GM23338 (cell line): ENCODE measurements at regions not wholly inside any gene's neighbourhood (a gene's known extent, or its start where the extent isn't known, plus 50 kb on each side); places are given as distances from the start of the nearest gene placed in this dataset.
"Not testable (repeated sequence)": the region's sequence is repeated elsewhere in the genome, so short reads cannot be mapped to it uniquely, and the experiment has no call there.

ENCODE experiments used
- ATAC-seq: fragments of 200-7000 bp; cut with Tn5 transposase; 3 replicates; pipeline ENCODE4 v1.9.1; 2020
- DNase-seq: peaks from one replicate; pipeline ENCODE4 v3.0.0-alpha.2; 2015; ENCODE audit warnings: low spot score
- H2AFZ ChIP-seq: fragments of 200-600 bp; sonication (generic); 2 replicates; pipeline ENCODE4 v1.8.0; 2016; ENCODE audit warnings: antibody characterized with exemption, mild to moderate bottlenecking, moderate library complexity
- H3F3A ChIP-seq: fragments of 200-600 bp; sonication (generic); replicated peaks from 2 replicates; pipeline ENCODE4 v1.8.0; 2017; ENCODE audit warnings: antibody characterized with exemption, mixed run types, low read depth
- H3K27ac ChIP-seq: fragments of 200-600 bp; sonication (generic); 2 replicates; pipeline ENCODE4 v1.6.1; 2016; ENCODE audit warnings: low read depth
- H3K27me3 ChIP-seq: fragments of 200-600 bp; sonication (generic); 2 replicates; pipeline ENCODE4 v1.8.0; 2016; ENCODE audit warnings: mild to moderate bottlenecking, mixed run types, moderate library complexity; ENCODE audit not compliant: insufficient read depth
- H3K36me3 ChIP-seq: fragments of 200-600 bp; sonication (generic); 2 replicates; pipeline ENCODE4 v1.8.0; 2016; ENCODE audit warnings: mild to moderate bottlenecking; ENCODE audit not compliant: insufficient read depth
- H3K4me1 ChIP-seq: fragments of 200-600 bp; sonication (generic); 2 replicates; pipeline ENCODE4 v1.8.0; 2016; ENCODE audit warnings: mild to moderate bottlenecking, moderate library complexity; ENCODE audit not compliant: insufficient read depth
- H3K4me2 ChIP-seq: fragments of 200-600 bp; sonication (generic); 2 replicates; pipeline ENCODE4 v1.7.1; 2017; ENCODE audit warnings: mixed run types
- H3K4me3 ChIP-seq: fragments of 200-600 bp; sonication (generic); 2 replicates; pipeline ENCODE4 v1.6.1; 2016; ENCODE audit warnings: mixed run types
- H3K79me2 ChIP-seq: fragments of 200-600 bp; sonication (generic); replicated peaks from 2 replicates; pipeline ENCODE4 v1.8.0; 2017; ENCODE audit warnings: mild to moderate bottlenecking; ENCODE audit not compliant: insufficient read depth
- H3K9me2 ChIP-seq: fragments of 200-600 bp; sonication (generic); 2 replicates; pipeline ENCODE4 v1.8.0; 2017; ENCODE audit not compliant: insufficient read depth
- H4K20me1 ChIP-seq: fragments of 200-600 bp; sonication (generic); replicated peaks from 2 replicates; pipeline ENCODE4 v1.8.0; 2017; ENCODE audit warnings: mild to moderate bottlenecking; ENCODE audit not compliant: insufficient read depth
- H3K27ac Mint-ChIP-seq: 2 replicates; pipeline ENCODE4 v1.8.0; 2020; ENCODE audit warnings: inconsistent platforms, mild to moderate bottlenecking, moderate library complexity, mixed read lengths
- H3K27me3 Mint-ChIP-seq: 3 replicates; pipeline ENCODE4 v1.8.0; 2022; ENCODE audit warnings: low read depth, mild to moderate bottlenecking, moderate library complexity, mixed read lengths, inconsistent platforms; ENCODE audit not compliant: insufficient read depth, poor library complexity
- H3K36me3 Mint-ChIP-seq: 3 replicates; pipeline ENCODE4 v1.8.0; 2021; ENCODE audit warnings: low read depth, mild to moderate bottlenecking, inconsistent platforms, moderate library complexity, mixed read lengths
- H3K4me1 Mint-ChIP-seq: 3 replicates; pipeline ENCODE4 v1.8.0; 2020; ENCODE audit warnings: mild to moderate bottlenecking, inconsistent platforms, mixed read lengths
- H3K4me3 Mint-ChIP-seq: 3 replicates; pipeline ENCODE4 v1.8.0; 2021; ENCODE audit warnings: moderate library complexity, mild to moderate bottlenecking, inconsistent platforms, mixed read lengths
- H3K9me3 Mint-ChIP-seq: 3 replicates; pipeline ENCODE4 v1.8.0; 2020; ENCODE audit warnings: moderate library complexity, mild to moderate bottlenecking, inconsistent platforms, mixed read lengths
- CREB1 ChIP-seq: fragments of 250-450 bp; sonication (Bioruptor Pico); IDR thresholded peaks from 2 replicates; pipeline ENCODE4 v1.5.0; 2020; ENCODE audit warnings: low read depth, mild to moderate bottlenecking, moderate library complexity
- EZH2phosphoT487 ChIP-seq: fragments of 200-600 bp; sonication (generic); IDR thresholded peaks from one replicate; pipeline ENCODE4 v1.8.1; 2018; ENCODE audit warnings: antibody characterized with exemption; ENCODE audit not compliant: unreplicated experiment
- JUNB ChIP-seq: IDR thresholded peaks from one replicate; pipeline ENCODE4 v1.6.1; 2016; ENCODE audit warnings: antibody characterized with exemption; ENCODE audit not compliant: unreplicated experiment
- NANOG ChIP-seq: IDR thresholded peaks from 2 replicates; pipeline ENCODE4 v1.6.1; 2016; ENCODE audit warnings: antibody characterized with exemption, borderline replicate concordance
- POLR2AphosphoS5 ChIP-seq: IDR thresholded peaks from 2 replicates; pipeline ENCODE4 v1.6.1; 2016; ENCODE audit warnings: antibody characterized with exemption, low read depth
- STAT1 ChIP-seq: IDR thresholded peaks from one replicate; pipeline ENCODE4 v1.6.1; 2016; ENCODE audit warnings: antibody characterized with exemption; ENCODE audit not compliant: unreplicated experiment
- ZNF114 ChIP-seq: fragments of 250-450 bp; sonication (Bioruptor Pico); IDR thresholded peaks from 2 replicates; pipeline ENCODE4 v1.5.0; 2020; ENCODE audit warnings: mild to moderate bottlenecking, moderate library complexity
- TF ChIP-seq, protein P1 (sequence below): IDR thresholded peaks from 2 replicates; pipeline ENCODE4 v1.6.1; 2016; ENCODE audit warnings: antibody characterized with exemption
- TF ChIP-seq, protein P2 (sequence below): fragments of 250-450 bp; sonication (Bioruptor Pico); IDR thresholded peaks from 2 replicates; pipeline ENCODE4 v1.5.0; 2020; ENCODE audit warnings: mild to moderate bottlenecking, moderate library complexity
- TF ChIP-seq, protein P3 (sequence below), 2 experiments: fragments of 200-600 bp in 1 of 2; sonication (generic) in 1 of 2; conservative IDR thresholded peaks; 2 replicates each; pipeline versions ENCODE4 v1.5.1 to v1.6.1; 2016 to 2017; ENCODE audit warnings: antibody characterized with exemption in 2 of 2, low read depth in 2 of 2, mild to moderate bottlenecking in 2 of 2, moderate library complexity in 1 of 2

DNA sequence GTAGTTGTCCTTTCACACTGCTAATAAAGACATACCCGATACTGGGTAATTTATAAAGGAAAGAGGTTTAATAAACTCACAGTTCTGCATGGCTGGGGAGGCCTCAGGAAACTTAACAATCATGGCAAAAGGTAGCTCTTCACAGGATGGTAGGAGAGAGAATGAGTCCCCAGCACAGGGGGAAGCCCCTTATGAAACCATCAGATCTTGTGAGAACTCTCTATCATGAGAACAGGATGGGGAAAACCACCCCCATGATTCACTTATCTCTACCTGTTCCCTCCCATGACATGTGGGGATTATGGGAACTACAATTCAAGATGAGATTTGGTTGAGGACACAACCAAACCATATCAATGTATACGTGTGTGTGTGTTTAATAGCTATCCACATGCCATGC is 983.1 kb downstream of the C4orf33 start:
- not testable (repeated sequence) for H3K4me3 ChIP-seq, H3K4me1 ChIP-seq, H3K79me2 ChIP-seq, H3K4me3 Mint-ChIP-seq, H3K9me3 Mint-ChIP-seq, H3K27me3 ChIP-seq, H3K27ac Mint-ChIP-seq, H3K9me2 ChIP-seq, H3F3A ChIP-seq, ATAC-seq, H4K20me1 ChIP-seq, H2AFZ ChIP-seq, H3K27ac ChIP-seq, DNase-seq, H3K36me3 ChIP-seq, H3K27me3 Mint-ChIP-seq, H3K4me2 ChIP-seq, H3K36me3 Mint-ChIP-seq
- H3K4me1 Mint-ChIP-seq = peaks cover 14% of the 10 kb centered on the region

DNA sequence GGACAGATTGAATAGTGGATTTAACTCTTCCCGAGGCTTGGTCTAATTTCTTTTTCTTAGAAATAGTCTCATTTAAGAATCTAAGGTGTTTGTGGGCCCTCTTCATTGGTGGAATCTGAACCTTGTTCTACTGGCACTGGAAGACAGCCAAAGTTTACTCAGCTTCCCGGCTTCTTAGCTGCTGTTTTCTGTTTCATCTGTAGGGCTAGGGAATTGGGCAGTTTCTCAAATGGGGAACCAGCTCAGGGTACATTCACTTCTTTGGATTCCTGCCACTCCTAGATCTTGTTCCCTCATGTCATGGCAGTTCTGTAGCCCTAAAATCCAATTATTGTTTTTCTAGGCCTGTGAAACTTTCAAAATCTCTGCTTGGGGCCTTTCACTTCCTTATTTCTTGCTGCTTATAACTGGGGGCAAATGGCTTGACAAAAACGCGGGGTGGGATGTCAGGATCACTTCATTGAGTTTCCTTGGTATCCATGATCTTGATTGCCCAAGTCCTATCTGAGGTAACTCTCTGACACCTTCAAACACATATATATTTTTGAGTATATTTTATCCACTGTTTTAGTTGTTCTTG is 985.0 kb downstream of the C4orf33 start:
- no peak overlapping the region for H3K4me3 Mint-ChIP-seq
- Histone ChIP-seq H3K4me3 (no peak overlapping the region), H3K36me3 (no peaks in the 10 kb centered on the region), H3K4me2 (no peak overlapping the region), H3K79me2 (no peaks in the 10 kb centered on the region), H2AFZ (no peak overlapping the region), H3K27me3 (no peaks in the 10 kb centered on the region), H3K9me2 (no peaks in the 10 kb centered on the region), H3K4me1 (no peaks in the 10 kb centered on the region), H3F3A (no peaks in the 10 kb centered on the region), H4K20me1 (no peaks in the 10 kb centered on the region), H3K27ac (no peak overlapping the region)
- H3K9me3 Mint-ChIP-seq = no peaks in the 10 kb centered on the region
- H3K27ac Mint-ChIP-seq = no peak overlapping the region; the same call in 1 of the 2 replicates
- TF ChIP-seq, protein P1, sequence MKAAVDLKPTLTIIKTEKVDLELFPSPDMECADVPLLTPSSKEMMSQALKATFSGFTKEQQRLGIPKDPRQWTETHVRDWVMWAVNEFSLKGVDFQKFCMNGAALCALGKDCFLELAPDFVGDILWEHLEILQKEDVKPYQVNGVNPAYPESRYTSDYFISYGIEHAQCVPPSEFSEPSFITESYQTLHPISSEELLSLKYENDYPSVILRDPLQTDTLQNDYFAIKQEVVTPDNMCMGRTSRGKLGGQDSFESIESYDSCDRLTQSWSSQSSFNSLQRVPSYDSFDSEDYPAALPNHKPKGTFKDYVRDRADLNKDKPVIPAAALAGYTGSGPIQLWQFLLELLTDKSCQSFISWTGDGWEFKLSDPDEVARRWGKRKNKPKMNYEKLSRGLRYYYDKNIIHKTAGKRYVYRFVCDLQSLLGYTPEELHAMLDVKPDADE = no peak
- TF ChIP-seq ZNF114 (CRISPR knock-in tag) (no peak), POLR2AphosphoS5 (no peak), STAT1 (no peak), CREB1 (CRISPR knock-in tag) (no peak), NANOG (no peak), EZH2phosphoT487 (no peak), JUNB (no peak)
- TF ChIP-seq, protein P2, sequence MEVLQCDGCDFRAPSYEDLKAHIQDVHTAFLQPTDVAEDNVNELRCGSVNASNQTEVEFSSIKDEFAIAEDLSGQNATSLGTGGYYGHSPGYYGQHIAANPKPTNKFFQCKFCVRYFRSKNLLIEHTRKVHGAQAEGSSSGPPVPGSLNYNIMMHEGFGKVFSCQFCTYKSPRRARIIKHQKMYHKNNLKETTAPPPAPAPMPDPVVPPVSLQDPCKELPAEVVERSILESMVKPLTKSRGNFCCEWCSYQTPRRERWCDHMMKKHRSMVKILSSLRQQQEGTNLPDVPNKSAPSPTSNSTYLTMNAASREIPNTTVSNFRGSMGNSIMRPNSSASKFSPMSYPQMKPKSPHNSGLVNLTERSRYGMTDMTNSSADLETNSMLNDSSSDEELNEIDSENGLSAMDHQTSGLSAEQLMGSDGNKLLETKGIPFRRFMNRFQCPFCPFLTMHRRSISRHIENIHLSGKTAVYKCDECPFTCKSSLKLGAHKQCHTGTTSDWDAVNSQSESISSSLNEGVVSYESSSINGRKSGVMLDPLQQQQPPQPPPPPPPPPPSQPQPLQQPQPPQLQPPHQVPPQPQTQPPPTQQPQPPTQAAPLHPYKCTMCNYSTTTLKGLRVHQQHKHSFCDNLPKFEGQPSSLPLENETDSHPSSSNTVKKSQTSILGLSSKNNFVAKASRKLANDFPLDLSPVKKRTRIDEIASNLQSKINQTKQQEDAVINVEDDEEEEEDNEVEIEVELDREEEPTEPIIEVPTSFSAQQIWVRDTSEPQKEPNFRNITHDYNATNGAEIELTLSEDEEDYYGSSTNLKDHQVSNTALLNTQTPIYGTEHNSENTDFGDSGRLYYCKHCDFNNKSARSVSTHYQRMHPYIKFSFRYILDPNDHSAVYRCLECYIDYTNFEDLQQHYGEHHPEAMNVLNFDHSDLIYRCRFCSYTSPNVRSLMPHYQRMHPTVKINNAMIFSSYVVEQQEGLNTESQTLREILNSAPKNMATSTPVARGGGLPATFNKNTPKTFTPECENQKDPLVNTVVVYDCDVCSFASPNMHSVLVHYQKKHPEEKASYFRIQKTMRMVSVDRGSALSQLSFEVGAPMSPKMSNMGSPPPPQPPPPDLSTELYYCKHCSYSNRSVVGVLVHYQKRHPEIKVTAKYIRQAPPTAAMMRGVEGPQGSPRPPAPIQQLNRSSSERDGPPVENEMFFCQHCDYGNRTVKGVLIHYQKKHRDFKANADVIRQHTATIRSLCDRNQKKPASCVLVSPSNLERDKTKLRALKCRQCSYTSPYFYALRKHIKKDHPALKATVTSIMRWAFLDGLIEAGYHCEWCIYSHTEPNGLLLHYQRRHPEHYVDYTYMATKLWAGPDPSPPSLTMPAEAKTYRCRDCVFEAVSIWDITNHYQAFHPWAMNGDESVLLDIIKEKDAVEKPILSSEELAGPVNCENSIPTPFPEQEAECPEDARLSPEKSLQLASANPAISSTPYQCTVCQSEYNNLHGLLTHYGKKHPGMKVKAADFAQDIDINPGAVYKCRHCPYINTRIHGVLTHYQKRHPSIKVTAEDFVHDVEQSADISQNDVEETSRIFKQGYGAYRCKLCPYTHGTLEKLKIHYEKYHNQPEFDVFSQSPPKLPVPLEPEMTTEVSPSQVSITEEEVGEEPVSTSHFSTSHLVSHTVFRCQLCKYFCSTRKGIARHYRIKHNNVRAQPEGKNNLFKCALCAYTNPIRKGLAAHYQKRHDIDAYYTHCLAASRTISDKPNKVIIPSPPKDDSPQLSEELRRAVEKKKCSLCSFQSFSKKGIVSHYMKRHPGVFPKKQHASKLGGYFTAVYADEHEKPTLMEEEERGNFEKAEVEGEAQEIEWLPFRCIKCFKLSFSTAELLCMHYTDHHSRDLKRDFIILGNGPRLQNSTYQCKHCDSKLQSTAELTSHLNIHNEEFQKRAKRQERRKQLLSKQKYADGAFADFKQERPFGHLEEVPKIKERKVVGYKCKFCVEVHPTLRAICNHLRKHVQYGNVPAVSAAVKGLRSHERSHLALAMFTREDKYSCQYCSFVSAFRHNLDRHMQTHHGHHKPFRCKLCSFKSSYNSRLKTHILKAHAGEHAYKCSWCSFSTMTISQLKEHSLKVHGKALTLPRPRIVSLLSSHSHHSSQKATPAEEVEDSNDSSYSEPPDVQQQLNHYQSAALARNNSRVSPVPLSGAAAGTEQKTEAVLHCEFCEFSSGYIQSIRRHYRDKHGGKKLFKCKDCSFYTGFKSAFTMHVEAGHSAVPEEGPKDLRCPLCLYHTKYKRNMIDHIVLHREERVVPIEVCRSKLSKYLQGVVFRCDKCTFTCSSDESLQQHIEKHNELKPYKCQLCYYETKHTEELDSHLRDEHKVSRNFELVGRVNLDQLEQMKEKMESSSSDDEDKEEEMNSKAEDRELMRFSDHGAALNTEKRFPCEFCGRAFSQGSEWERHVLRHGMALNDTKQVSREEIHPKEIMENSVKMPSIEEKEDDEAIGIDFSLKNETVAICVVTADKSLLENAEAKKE (CRISPR knock-in tag) = no peak
- TF ChIP-seq, protein P3, sequence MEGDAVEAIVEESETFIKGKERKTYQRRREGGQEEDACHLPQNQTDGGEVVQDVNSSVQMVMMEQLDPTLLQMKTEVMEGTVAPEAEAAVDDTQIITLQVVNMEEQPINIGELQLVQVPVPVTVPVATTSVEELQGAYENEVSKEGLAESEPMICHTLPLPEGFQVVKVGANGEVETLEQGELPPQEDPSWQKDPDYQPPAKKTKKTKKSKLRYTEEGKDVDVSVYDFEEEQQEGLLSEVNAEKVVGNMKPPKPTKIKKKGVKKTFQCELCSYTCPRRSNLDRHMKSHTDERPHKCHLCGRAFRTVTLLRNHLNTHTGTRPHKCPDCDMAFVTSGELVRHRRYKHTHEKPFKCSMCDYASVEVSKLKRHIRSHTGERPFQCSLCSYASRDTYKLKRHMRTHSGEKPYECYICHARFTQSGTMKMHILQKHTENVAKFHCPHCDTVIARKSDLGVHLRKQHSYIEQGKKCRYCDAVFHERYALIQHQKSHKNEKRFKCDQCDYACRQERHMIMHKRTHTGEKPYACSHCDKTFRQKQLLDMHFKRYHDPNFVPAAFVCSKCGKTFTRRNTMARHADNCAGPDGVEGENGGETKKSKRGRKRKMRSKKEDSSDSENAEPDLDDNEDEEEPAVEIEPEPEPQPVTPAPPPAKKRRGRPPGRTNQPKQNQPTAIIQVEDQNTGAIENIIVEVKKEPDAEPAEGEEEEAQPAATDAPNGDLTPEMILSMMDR (conservative IDR thresholded peaks at IDR 0.05; ENCODE audit: low read depth in 2 of 2) = no peak
- no peaks in the 10 kb centered on the region; the same call in 2 of the 3 replicates for H3K4me1 Mint-ChIP-seq
- DNase-seq = peak; percentile 15
- peaks cover 1% of the 10 kb centered on the region for H3K27me3 Mint-ChIP-seq
- ATAC-seq = no peak
- H3K36me3 Mint-ChIP-seq = no peaks in the 10 kb centered on the region
